ENCODE measurements at regions not wholly inside any gene's neighbourhood (a gene's known extent, or its start where the extent isn't known, plus 50 kb on each side); places are given as distances from the start of the nearest gene placed in this dataset.

DNA sequence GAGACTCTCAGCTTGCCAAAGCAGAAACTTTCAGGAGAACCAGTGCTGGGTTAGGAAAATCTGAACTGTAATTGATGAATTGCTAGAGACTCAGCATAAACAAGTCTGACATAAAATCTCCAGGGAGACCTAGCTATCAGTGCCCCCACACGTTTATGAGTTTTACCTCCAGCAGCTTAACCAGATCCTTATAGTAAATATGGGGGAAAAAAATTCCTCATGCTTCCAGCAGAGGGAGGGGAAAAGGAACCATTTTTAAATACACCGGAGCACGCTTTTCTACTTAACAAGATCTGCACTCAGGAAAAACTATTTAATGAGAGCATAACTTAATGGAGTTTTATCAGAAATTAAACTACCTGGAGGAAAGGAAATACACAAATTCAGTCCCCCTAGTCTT, 1040.7 kb upstream of the INTU start (continued):
- TF ChIP-seq, protein P1, sequence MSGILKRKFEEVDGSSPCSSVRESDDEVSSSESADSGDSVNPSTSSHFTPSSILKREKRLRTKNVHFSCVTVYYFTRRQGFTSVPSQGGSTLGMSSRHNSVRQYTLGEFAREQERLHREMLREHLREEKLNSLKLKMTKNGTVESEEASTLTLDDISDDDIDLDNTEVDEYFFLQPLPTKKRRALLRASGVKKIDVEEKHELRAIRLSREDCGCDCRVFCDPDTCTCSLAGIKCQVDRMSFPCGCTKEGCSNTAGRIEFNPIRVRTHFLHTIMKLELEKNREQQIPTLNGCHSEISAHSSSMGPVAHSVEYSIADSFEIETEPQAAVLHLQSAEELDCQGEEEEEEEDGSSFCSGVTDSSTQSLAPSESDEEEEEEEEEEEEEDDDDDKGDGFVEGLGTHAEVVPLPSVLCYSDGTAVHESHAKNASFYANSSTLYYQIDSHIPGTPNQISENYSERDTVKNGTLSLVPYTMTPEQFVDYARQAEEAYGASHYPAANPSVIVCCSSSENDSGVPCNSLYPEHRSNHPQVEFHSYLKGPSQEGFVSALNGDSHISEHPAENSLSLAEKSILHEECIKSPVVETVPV (CRISPR knock-in tag; IDR thresholded peaks at IDR 0.05): no peak
- TF ChIP-seq, protein P2, sequence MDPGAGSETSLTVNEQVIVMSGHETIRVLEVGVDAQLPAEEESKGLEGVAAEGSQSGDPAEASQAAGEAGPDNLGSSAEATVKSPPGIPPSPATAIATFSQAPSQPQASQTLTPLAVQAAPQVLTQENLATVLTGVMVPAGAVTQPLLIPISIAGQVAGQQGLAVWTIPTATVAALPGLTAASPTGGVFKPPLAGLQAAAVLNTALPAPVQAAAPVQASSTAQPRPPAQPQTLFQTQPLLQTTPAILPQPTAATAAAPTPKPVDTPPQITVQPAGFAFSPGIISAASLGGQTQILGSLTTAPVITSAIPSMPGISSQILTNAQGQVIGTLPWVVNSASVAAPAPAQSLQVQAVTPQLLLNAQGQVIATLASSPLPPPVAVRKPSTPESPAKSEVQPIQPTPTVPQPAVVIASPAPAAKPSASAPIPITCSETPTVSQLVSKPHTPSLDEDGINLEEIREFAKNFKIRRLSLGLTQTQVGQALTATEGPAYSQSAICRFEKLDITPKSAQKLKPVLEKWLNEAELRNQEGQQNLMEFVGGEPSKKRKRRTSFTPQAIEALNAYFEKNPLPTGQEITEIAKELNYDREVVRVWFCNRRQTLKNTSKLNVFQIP (CRISPR knock-in tag; IDR thresholded peaks at IDR 0.05; ENCODE audit: borderline replicate concordance, low read depth): no peak
- TF ChIP-seq ZNF565 (CRISPR knock-in tag; conservative IDR thresholded peaks at IDR 0.05; ENCODE audit: low read depth) (no peak), ZFP30 (CRISPR knock-in tag; IDR thresholded peaks at IDR 0.05) (no peak), GLIS3 (CRISPR knock-in tag; IDR thresholded peaks at IDR 0.05) (no peak)

DNA sequence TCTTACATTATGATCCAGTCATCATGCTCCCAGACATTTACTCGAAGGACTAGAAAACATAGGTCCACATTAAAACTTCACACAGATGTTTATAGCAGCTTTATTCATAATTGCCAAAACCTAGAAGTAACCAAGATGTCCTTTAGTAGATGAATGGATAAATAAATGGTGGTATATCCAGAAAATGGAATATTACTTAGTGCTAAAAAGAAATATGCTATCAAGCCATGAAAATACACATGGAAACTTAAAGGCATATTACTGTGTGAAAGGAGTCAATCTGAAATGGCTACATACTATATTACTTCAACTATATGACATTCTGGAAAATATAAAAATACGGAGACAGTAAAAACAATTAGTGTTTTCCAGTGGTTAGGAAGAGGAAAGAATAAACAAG, 1039.1 kb upstream of the INTU start:
- TF ChIP-seq ZFP30 (CRISPR knock-in tag; IDR thresholded peaks at IDR 0.05): no peak
- TF ChIP-seq ISL1 (CRISPR knock-in tag; IDR thresholded peaks at IDR 0.05): no peak
- TF ChIP-seq ZFP3 (CRISPR knock-in tag; IDR thresholded peaks at IDR 0.05): no peak
- TF ChIP-seq CSDC2 (CRISPR knock-in tag; IDR thresholded peaks at IDR 0.05): no peak
- no peak for TF ChIP-seq ZNF565 (CRISPR knock-in tag; conservative IDR thresholded peaks at IDR 0.05; ENCODE audit: low read depth)
- TF ChIP-seq ZNF8 (CRISPR knock-in tag; IDR thresholded peaks at IDR 0.05): peak; percentile 92
- TF ChIP-seq, protein P1 (CRISPR knock-in tag; IDR thresholded peaks at IDR 0.05): no peak
- ATAC-seq: no peak

DNA sequence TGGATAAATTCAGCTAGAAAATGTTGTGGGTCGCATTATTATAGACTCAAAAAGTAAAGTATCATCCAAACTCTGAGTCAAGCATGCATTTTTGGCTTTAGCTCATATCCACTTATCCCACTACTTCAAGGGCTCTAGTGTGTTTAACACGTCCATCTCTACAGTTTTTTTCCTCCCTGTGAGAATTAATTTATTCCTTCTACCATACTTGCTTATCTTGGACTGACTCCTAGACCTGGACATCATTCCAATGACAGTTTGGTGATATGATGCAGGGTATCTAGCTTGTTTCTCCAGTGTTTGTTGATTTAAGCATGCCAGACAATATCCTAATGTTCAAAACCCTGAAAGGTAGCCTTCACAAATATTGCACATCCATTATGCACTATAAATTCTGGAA, 1037.1 kb upstream of the INTU start:
- no peak for ATAC-seq
- peak; percentile 63 for TF ChIP-seq ISL1 (CRISPR knock-in tag; IDR thresholded peaks at IDR 0.05)
- TF ChIP-seq, protein P2 (CRISPR knock-in tag; IDR thresholded peaks at IDR 0.05; ENCODE audit: borderline replicate concordance, low read depth): no peak

DNA sequence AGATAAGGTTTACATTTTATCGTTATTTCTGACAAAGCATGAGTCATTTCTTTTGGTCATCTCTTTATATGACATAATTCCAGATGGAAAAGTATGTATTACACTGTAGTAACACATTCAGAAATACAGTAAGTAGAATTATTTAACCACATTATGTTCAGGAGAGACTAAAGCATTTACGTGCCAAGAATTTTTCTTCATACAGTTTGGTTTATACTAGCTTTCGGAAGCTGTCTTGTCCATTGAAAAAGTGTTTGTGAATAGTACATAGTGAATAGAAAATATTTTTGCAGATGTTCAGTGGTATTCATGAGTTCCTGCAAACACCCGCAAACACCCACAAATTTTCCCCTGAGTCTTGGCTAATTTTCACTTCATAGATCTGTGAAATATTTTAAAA, 1033.0 kb upstream of the INTU start:
- no peak for TF ChIP-seq ZNF70 (CRISPR knock-in tag; IDR thresholded peaks at IDR 0.05)
- no peak for TF ChIP-seq ZC3H10 (CRISPR knock-in tag; IDR thresholded peaks at IDR 0.05)
- ATAC-seq: no peak

DNA sequence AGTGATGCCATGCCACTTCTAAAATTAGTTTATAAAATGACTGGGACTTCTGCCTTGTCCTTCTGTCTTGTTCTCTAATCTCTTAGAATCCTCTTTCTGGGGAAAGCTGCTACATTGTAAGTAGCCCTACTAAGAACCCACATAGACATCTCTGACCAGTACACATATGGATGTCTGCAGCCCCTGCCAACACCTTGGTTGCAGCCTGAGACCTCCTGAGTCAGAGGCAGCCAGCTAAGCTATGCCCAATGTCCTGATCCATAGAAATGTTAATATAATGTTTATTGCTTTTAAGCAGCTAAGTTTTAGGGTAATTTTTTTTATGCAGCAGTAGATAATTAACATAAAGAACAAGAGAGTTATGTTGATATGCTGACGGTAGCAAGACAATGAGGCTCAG, 1029.5 kb upstream of the INTU start:
- no peak for ATAC-seq
- TF ChIP-seq TOX (CRISPR knock-in tag; IDR thresholded peaks at IDR 0.05; ENCODE audit: borderline replicate concordance) (no peak), ZC3H10 (CRISPR knock-in tag; IDR thresholded peaks at IDR 0.05) (no peak), ISL1 (CRISPR knock-in tag; IDR thresholded peaks at IDR 0.05) (no peak), ZFP30 (CRISPR knock-in tag; IDR thresholded peaks at IDR 0.05) (no peak)

DNA sequence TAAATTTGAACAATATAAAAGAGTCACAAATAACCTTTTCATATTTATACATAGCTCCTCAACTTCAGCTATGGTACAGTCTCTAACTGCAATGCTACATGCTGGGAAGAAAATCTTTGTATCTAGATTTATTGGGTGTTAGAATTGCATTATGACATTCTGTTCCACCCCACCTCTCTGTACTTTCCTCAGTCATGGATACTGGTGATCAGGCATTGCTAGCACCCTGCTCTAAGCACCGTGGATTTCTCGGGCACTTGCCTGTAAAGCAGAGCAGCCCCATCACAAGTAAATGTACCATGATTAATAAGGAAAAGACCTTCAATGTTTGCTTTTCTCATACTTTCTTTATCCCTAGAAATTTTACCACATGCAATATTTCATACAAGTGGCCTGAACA, 1028.9 kb upstream of the INTU start:
- ATAC-seq: peak; percentile 44; the same call in 2 of the 3 replicates
- TF ChIP-seq ZNF565 (CRISPR knock-in tag; conservative IDR thresholded peaks at IDR 0.05; ENCODE audit: low read depth) (no peak), SNAI2 (CRISPR knock-in tag; IDR thresholded peaks at IDR 0.05) (no peak), PPARA (CRISPR knock-in tag; IDR thresholded peaks at IDR 0.05; ENCODE audit: borderline replicate concordance) (no peak), GLIS3 (CRISPR knock-in tag; IDR thresholded peaks at IDR 0.05) (no peak), RARB (CRISPR knock-in tag; IDR thresholded peaks at IDR 0.05) (no peak), ESRRG (CRISPR knock-in tag; IDR thresholded peaks at IDR 0.05) (no peak), BACH2 (CRISPR knock-in tag; IDR thresholded peaks at IDR 0.05; ENCODE audit: borderline replicate concordance) (no peak), OSR1 (CRISPR knock-in tag; IDR thresholded peaks at IDR 0.05) (no peak), TOX (CRISPR knock-in tag; IDR thresholded peaks at IDR 0.05; ENCODE audit: borderline replicate concordance) (no peak), ZNF8 (CRISPR knock-in tag; IDR thresholded peaks at IDR 0.05) (no peak), CSDC2 (CRISPR knock-in tag; IDR thresholded peaks at IDR 0.05) (no peak), TCF4 (CRISPR knock-in tag; IDR thresholded peaks at IDR 0.05; ENCODE audit: borderline replicate concordance) (no peak)
- TF ChIP-seq, protein P3, sequence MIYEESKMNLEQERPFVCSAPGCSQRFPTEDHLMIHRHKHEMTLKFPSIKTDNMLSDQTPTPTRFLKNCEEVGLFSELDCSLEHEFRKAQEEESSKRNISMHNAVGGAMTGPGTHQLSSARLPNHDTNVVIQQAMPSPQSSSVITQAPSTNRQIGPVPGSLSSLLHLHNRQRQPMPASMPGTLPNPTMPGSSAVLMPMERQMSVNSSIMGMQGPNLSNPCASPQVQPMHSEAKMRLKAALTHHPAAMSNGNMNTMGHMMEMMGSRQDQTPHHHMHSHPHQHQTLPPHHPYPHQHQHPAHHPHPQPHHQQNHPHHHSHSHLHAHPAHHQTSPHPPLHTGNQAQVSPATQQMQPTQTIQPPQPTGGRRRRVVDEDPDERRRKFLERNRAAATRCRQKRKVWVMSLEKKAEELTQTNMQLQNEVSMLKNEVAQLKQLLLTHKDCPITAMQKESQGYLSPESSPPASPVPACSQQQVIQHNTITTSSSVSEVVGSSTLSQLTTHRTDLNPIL (CRISPR knock-in tag; IDR thresholded peaks at IDR 0.05; ENCODE audit: low read depth): no peak
- TF ChIP-seq, protein P2 (CRISPR knock-in tag; IDR thresholded peaks at IDR 0.05; ENCODE audit: borderline replicate concordance, low read depth): no peak
- TF ChIP-seq, protein P4, sequence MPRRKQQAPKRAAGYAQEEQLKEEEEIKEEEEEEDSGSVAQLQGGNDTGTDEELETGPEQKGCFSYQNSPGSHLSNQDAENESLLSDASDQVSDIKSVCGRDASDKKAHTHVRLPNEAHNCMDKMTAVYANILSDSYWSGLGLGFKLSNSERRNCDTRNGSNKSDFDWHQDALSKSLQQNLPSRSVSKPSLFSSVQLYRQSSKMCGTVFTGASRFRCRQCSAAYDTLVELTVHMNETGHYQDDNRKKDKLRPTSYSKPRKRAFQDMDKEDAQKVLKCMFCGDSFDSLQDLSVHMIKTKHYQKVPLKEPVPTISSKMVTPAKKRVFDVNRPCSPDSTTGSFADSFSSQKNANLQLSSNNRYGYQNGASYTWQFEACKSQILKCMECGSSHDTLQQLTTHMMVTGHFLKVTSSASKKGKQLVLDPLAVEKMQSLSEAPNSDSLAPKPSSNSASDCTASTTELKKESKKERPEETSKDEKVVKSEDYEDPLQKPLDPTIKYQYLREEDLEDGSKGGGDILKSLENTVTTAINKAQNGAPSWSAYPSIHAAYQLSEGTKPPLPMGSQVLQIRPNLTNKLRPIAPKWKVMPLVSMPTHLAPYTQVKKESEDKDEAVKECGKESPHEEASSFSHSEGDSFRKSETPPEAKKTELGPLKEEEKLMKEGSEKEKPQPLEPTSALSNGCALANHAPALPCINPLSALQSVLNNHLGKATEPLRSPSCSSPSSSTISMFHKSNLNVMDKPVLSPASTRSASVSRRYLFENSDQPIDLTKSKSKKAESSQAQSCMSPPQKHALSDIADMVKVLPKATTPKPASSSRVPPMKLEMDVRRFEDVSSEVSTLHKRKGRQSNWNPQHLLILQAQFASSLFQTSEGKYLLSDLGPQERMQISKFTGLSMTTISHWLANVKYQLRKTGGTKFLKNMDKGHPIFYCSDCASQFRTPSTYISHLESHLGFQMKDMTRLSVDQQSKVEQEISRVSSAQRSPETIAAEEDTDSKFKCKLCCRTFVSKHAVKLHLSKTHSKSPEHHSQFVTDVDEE (CRISPR knock-in tag; IDR thresholded peaks at IDR 0.05): no peak
